GM19372 (cell line): ENCODE measurements at regions not wholly inside any gene's neighbourhood (a gene's known extent, or its start where the extent isn't known, plus 50 kb on each side); places are given as distances from the start of the nearest gene placed in this dataset.

Experiments
- ATAC-seq: cut with Tn5 transposase; IDR thresholded peaks from one replicate; pipeline ENCODE4 v1.9.1; 2021; ENCODE audit warnings: mild to moderate bottlenecking, low read depth, moderate library complexity; ENCODE audit not compliant: unreplicated experiment

- ATAC-seq, result no peak
These were observed 140.1 kb downstream of the URI1 start for GRCh38 chr19:30082168-30082567.

DNA sequence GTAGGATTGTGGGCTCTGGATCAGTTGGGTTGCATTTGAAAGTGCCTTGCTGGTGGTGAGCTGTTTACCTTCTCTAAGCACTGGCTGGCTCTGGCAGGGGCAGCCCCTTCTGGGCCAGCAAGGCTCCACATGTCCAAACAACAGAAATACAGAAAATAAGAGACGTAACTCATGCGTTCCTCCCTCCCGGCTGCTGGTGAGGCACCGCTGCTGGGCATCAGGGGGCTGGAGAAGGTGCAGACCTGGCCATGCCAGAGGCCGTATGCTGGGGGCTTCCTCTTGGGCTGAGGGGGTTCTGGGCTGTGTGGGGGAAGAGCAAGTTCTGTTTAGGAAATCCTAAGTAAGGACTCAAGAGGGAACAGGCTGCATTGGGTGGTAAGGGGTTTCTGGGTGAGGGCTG is 140.6 kb downstream of the URI1 start:
- ATAC-seq, result no peak

DNA sequence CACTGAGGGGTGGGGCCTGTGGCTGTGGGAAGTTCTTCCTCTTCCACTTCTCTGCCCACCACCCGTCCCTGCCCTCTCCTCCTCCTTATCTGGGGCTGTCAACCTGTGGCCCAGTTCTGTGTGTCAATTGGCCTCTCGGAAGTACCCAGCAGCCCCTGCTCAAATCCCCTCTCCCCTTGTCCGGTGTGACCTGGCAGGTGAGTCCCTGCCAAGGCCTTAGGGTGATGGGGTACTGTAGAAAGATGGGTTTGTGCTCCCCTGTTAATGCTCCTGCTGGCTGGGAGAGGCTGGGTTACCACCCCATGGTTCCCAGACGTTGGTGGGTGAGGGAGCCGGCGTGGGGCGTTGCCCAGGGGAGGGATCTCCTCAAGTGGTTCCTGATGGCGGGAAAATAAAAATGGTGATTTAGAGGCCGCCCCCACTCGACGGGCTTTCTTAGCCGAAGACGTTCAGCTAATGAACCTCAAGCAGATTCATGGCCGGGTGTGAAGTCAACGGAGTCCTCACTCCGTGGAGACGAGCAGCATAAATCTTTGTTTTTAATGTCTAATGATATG is 141.2 kb downstream of the URI1 start:
- no peak for ATAC-seq

DNA sequence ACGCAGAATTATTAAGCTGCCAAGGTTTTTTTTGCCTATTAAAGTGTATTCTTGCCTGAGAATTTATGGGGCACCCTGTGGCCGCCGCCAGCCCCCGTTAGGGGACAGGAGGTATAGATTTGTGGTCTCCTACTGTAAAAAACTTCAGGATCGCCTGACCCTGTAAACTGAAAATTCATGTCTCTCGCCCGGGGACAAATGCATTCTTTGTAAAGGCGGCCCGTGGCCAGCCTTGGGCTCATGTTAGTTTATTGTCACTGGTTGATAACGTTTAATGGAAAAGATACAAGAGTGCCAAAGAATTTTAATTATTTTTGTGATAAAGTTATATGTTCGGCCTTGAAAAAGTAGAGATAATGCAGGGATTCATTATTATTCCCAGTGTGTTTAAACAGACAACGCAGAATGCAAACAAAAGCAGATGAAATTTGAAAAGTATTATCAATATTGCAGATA is 141.7 kb downstream of the URI1 start:
- no peak for ATAC-seq

DNA sequence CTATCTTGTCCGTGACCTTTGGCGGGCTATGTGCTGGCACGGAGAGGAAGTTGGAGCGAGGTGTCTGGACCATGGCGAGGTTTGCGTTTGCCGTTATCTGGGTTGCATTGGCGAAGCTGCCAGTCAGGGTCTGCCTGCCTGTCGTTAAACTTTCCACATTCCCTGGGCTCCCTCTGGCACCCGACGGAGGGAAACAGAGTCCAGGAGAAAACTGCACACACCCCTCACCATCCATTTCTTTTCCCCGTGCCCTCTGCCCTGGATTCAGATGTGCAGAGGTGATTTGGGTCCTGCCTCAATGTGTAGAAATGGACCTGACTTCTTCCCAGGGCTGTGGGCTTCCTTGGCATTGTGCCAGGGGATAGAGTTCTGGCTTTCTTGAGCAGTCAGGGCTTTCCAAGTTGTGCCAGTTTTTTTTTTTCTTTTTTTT is 142.4 kb downstream of the URI1 start:
- no peak for ATAC-seq

DNA sequence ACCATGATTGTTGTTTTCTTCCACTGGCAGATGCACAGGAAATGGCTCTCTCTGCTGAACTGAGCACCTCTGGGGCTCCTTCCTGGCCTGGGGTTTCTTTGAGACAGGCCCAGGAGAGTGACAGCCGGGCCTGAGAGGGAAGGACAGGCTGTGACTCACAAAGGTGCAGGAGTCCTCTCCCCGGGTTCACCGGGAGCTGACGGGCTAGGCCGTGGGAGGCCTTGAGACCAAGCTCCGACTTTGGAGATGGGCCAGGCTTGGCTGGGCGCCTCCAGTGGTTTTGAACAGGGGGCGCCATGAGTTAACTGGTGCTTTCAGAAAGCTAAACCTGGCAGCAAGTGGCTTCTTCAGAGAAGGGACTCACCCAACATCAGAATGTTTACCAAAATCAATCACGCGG is 143.4 kb downstream of the URI1 start:
- ATAC-seq, result no peak

DNA sequence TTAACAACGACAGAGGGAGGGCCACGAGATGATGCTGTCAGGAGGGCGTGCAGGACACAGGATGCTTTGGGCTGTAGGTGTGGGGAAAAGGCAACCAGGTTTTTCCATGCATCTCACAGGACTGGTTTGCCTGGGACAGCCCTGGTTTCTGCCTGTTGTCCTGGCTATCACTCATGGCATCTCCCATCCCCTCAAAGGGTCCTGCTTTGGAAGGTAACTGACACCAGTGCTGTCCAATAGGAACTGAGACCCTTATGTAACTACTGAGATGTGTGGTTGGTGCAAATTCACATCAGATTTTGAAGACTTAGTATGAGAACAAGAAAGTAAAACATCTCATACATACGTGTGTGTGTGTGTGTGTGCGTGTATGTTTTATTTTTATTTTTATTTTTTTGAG is 144.2 kb downstream of the URI1 start:
- ATAC-seq, result no peak

DNA sequence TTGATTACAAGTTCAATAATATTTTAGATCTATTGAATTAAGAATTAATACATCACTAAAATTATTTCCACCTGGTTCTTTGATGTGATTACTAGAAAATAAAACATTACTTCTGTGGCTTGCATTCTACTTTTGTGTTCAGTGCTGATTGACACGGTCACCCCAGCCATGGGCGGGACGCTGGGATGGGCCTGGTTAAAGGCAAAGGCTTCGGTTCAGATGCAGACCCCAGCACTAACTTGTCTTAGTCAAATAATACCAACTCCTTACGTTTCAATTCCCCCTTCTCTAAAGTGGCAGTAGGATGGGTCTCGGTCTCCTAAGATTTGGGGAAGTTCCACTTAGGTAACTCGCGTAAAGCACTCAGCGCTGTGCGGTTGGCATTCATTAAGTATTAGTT is 144.9 kb downstream of the URI1 start:
- ATAC-seq, result no peak

DNA sequence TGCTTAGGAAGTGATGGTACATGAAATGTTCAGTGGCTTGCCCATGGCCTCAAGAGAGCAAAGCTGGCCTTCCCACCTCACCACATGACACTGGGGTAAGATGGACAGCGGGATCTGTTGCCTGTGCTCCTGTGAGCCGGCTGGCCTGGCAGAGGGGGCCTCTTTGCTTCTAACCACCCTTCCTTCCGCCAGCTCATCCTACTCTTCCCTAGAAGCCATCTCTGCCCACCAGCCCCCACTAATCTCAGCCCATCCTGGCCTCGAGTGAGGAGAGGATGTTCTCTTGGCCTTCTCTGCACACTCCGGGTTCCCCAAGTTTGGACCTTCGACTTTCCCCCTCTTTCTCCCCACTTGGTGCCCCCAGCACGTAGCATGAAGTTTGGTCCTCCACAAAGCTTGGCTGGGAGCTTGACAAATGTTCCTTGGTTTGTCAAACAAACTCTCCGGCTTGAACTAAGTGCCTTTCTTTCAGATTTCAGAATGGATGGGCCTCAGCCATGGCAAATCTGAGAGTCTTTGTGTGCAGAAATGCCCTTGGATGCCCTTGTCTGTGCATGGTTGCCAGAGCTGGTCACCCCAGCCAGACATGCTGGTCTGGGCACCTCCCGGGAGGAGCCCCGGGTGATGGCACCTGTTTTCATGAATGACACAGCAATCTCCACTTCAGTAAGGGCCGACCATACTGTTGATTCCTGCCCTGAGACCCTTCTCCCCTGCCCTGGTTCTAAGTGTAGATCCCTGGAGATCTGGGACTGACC is 145.5 kb downstream of the URI1 start:
- ATAC-seq, result no peak

- no peak for ATAC-seq
These were observed 146.5 kb downstream of the URI1 start for GRCh38 chr19:30088567-30088966.

GRCh38 chr19:30089086-30089665 is 147.1 kb downstream of the URI1 start:
- no peak for ATAC-seq

- no peak for ATAC-seq
These were observed 148.4 kb downstream of the URI1 start for GRCh38 chr19:30090476-30090875.

GRCh38 chr19:30090963-30091362 is 148.9 kb downstream of the URI1 start:
- ATAC-seq, result no peak

GRCh38 chr19:30091456-30091855 is 149.4 kb downstream of the URI1 start:
- no peak for ATAC-seq

- ATAC-seq, result no peak
These were observed 149.8 kb downstream of the URI1 start for GRCh38 chr19:30091856-30092255.

GRCh38 chr19:30092721-30093569 is 150.9 kb downstream of the URI1 start:
- no peak for ATAC-seq

GRCh38 chr19:30093966-30094755 is 152.1 kb downstream of the URI1 start:
- no peak for ATAC-seq

DNA sequence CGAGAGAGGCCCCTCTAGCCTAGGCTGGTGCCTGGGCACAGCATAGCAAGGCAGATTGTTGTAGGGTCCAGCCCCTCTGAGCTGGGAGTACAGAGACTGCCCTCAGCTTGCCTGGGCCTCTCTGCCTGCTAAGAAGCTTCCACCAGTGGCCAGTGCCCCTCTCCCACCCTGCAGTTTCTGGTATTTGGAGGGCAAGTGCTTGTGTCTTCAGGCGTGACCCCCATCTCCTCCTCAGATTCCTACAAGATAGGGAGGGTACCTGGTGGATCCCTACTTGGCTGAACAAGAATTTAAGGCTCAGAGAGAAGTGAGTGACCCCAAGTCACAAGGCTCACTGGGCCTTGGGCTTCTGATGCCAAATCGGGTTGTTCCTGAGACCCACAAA is 152.7 kb downstream of the URI1 start:
- no peak for ATAC-seq

- ATAC-seq, result no peak
These were observed 153.1 kb downstream of the URI1 start for GRCh38 chr19:30095171-30095570.

DNA sequence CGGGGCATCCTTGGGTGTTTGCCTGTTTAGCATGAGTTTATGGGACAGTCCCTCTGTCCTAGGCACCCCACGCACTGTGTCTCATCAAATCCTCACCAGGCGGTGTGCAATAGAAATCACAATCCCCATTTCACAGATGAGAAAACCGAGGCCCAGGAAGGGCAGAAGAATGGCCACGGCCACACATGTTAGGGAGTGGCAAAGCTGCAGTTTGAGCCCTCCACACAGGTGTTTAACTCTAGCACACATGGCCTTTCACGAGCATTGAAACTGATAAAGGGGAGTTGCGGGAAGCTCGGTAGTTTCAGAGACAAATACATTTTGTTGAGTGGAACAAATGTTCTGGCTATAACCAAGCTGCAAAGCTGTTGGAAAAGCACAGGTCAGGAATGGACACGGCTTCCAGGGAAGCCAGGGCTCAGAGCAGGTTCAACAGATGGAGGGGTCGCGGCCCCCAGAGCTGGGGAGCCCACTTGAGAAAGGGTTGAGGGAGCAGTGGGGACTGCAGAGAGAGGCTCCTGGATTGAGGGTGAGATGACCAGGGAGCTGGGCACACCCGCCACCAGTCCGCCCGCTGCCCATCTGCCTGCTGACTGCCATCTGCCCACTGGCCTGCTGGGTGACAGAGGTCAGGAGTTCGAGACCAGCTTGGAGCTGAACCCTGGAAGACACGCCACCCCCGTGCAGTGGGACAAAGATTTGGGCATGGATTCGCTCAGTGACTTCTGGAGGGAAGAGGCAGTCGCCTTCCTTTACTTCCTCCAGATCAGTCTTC is 154.7 kb downstream of the URI1 start:
- ATAC-seq, result no peak
